Kidney (tissue), 13 donors: ENCODE measurements at regions not wholly inside any gene's neighbourhood (a gene's known extent, or its start where the extent isn't known, plus 50 kb on each side); places are given as distances from the start of the nearest gene placed in this dataset.

ENCODE experiments used
- DNase-seq, 5 donors: peaks; one replicate each; pipeline ENCODE4 v3.0.0-alpha.2; 2013 to 2020
- FAIRE-seq: peaks from 2 replicates; lab custom pipeline; 2012; peaks lifted over from hg19 to GRCh38; lab: Jason Lieb, UNC
- H3K27ac ChIP-seq, 2 donors: one replicate each; pipeline ENCODE4 v1.7.0; 2013; ENCODE audit warnings: low read depth in 2 of 2, low read length in 2 of 2, inconsistent platforms in 1 of 2
- H3K27me3 ChIP-seq: one replicate; pipeline ENCODE4 v1.7.1; 2013; ENCODE audit warnings: low read length, inconsistent platforms; ENCODE audit not compliant: control insufficient read depth, insufficient read depth
- H3K36me3 ChIP-seq, 3 donors: one replicate each; pipeline versions ENCODE4 v1.7.0 to v1.7.1; 2013; ENCODE audit warnings: low read length in 3 of 3, control low read depth in 1 of 3, inconsistent platforms in 1 of 3; ENCODE audit not compliant: insufficient read depth in 3 of 3, control insufficient read depth in 2 of 3
- H3K4me1 ChIP-seq, 3 donors: one replicate each; pipeline versions ENCODE4 v1.7.0 to v1.7.1; 2013; ENCODE audit warnings: low read length in 3 of 3, inconsistent platforms in 1 of 3, low read depth in 1 of 3; ENCODE audit not compliant: control insufficient read depth in 2 of 3, insufficient read depth in 2 of 3
- H3K4me3 ChIP-seq, 3 donors: one replicate each; pipeline versions ENCODE4 v1.7.0 to v1.8.1; 2013; ENCODE audit warnings: low read length in 3 of 3, control low read depth in 1 of 3, inconsistent platforms in 1 of 3
- H3K9ac ChIP-seq, 3 donors: one replicate each; pipeline versions ENCODE4 v1.7.0 to v1.7.1; 2013; ENCODE audit warnings: low read length in 3 of 3, control low read depth in 1 of 3, inconsistent platforms in 1 of 3
- H3K9me3 ChIP-seq, 3 donors: one replicate each; pipeline versions ENCODE4 v1.7.0 to v1.7.1; 2013; ENCODE audit warnings: low read length in 3 of 3, control low read depth in 1 of 3, inconsistent platforms in 1 of 3; ENCODE audit not compliant: control insufficient read depth in 2 of 3, insufficient read depth in 1 of 3
- CTCF ChIP-seq: IDR thresholded peaks from 3 replicates; pipeline ENCODE4 v1.5.1; 2012; ENCODE audit warnings: mild to moderate bottlenecking, moderate library complexity, borderline replicate concordance; ENCODE audit not compliant: insufficient read depth; ENCODE audit errors: extremely low read depth
- intact Hi-C: fragments of 100-400 bp; cut with DNase I; formaldehyde crosslinking; loops from one replicate; pipeline ENCODE4 v1.11.1; 2022
- donor health status: control.
- donor health status: control.
- donor health status: control.
- donor health status: control.
- donor health status: control.
- donor health status: DM: yes; HTN: yes; CAD: no.
- donor health status: Normal renal cell carcinoma (clear cell type).

- Histone ChIP-seq H3K4me1 (no peaks in the 10 kb centered on the region), H3K4me3 (no peak overlapping the region), H3K36me3 (no peaks in the 10 kb centered on the region), H3K9ac (no peak overlapping the region), H3K27ac (no peak overlapping the region), H3K9me3 (no peaks in the 10 kb centered on the region), H3K27me3 (no peaks in the 10 kb centered on the region)
- TF ChIP-seq CTCF, result no peak
- no peak for FAIRE-seq
- no peak for DNase-seq
- intact Hi-C loops, result no loop called here
Measured at GRCh38 chr3:137202941-137203340, 245.2 kb downstream of the IL20RB start.

GRCh38 chr3:137204409-137204808 is 246.6 kb downstream of the IL20RB start:
- DNase-seq, result no peak
- Histone ChIP-seq H3K36me3 (no peaks in the 10 kb centered on the region), H3K27me3 (no peaks in the 10 kb centered on the region), H3K27ac (no peak overlapping the region), H3K9me3 (no peaks in the 10 kb centered on the region), H3K9ac (no peak overlapping the region), H3K4me3 (no peak overlapping the region), H3K4me1 (no peaks in the 10 kb centered on the region)
- TF ChIP-seq CTCF, result no peak
- intact Hi-C loops, result no loop called here
- no peak for FAIRE-seq

- no peak for FAIRE-seq
- intact Hi-C loops, result no loop called here
- H3K27me3 ChIP-seq, result no peaks in the 10 kb centered on the region
Measured at GRCh38 chr3:137205394-137206045, 247.7 kb downstream of the IL20RB start.

More at GRCh38 chr3:137205394-137206045, 247.7 kb downstream of the IL20RB start:
- no peak for TF ChIP-seq CTCF
- H3K4me3 ChIP-seq, result no peak overlapping the region
- H3K27ac ChIP-seq, result no peak overlapping the region
- H3K9me3 ChIP-seq, result no peaks in the 10 kb centered on the region
- H3K36me3 ChIP-seq, result no peaks in the 10 kb centered on the region
- no peaks in the 10 kb centered on the region for H3K4me1 ChIP-seq
- no peak for DNase-seq
- no peak overlapping the region for H3K9ac ChIP-seq
